PC-9 (cell line): ENCODE measurements at regions not wholly inside any gene's neighbourhood (a gene's known extent, or its start where the extent isn't known, plus 50 kb on each side); places are given as distances from the start of the nearest gene placed in this dataset.
"Not testable (repeated sequence)": the region's sequence is repeated elsewhere in the genome, so short reads cannot be mapped to it uniquely, and the experiment has no call there.

Experiments used
- BruUV-seq: library from RNA; stranded (reverse); fragments of 400-500 nt; replicated peaks from 2 replicates; lab custom pipeline; 2021; lab: Mats Ljungman, UMichigan
- CTCF ChIA-PET: fragments of 300-600 bp; sonication (Branson Sonifier 250); formaldehyde crosslinking; loops from one replicate; lab custom pipeline; 2022; ENCODE audit warnings: antibody characterized with exemption; lab: Charles Lee
- POLR2A ChIA-PET: fragments of 300-600 bp; sonication (Branson Sonifier 250); formaldehyde crosslinking; loops from one replicate; lab custom pipeline; 2022; ENCODE audit warnings: antibody characterized with exemption; ENCODE audit not compliant: unreplicated experiment; lab: Charles Lee
- DNase-seq, 2 experiments: peaks; one replicate each; pipeline versions ENCODE4 v3.0.0 to v3.0.0-alpha.2; 2015 to 2022; ENCODE audit warnings: mixed read lengths in 1 of 2
- H2AFZ ChIP-seq: fragments of 200-600 bp; sonication (generic); 2 replicates; pipeline ENCODE4 v1.8.1; 2017; ENCODE audit warnings: antibody characterized with exemption
- H3F3A ChIP-seq: fragments of 200-600 bp; sonication (generic); 2 replicates; pipeline ENCODE4 v1.8.1; 2017; ENCODE audit warnings: antibody characterized with exemption, mild to moderate bottlenecking, low read depth; ENCODE audit not compliant: insufficient read depth
- H3K27ac ChIP-seq: fragments of 200-600 bp; sonication (generic); 2 replicates; pipeline ENCODE4 v1.6.1; 2016; ENCODE audit warnings: mixed run types
- H3K27me3 ChIP-seq: fragments of 200-600 bp; sonication (generic); 2 replicates; pipeline ENCODE4 v1.6.1; 2016; ENCODE audit warnings: low read depth, mixed run types; ENCODE audit not compliant: insufficient read depth
- H3K36me3 ChIP-seq: fragments of 200-600 bp; sonication (generic); 2 replicates; pipeline ENCODE4 v1.6.1; 2016; ENCODE audit warnings: low read depth, mixed run types
- H3K4me1 ChIP-seq: fragments of 200-600 bp; sonication (generic); replicated peaks from 2 replicates; pipeline ENCODE4 v1.6.1; 2016; ENCODE audit warnings: mixed run types; ENCODE audit not compliant: insufficient read depth
- H3K4me2 ChIP-seq: fragments of 200-600 bp; sonication (generic); 2 replicates; pipeline ENCODE4 v1.6.1; 2017; ENCODE audit warnings: mixed run types
- H3K4me3 ChIP-seq: fragments of 200-600 bp; sonication (generic); 2 replicates; pipeline ENCODE4 v1.6.1; 2016; ENCODE audit warnings: mixed run types
- H3K79me2 ChIP-seq: fragments of 200-600 bp; sonication (generic); 2 replicates; pipeline ENCODE4 v1.6.1; 2017; ENCODE audit warnings: low read depth, mixed run types
- H3K9me2 ChIP-seq: fragments of 200-600 bp; sonication (generic); 2 replicates; pipeline ENCODE4 v1.8.1; 2017; ENCODE audit warnings: mild to moderate bottlenecking; ENCODE audit not compliant: insufficient read depth
- H3K9me3 ChIP-seq: fragments of 200-600 bp; sonication (generic); 2 replicates; pipeline ENCODE4 v1.8.1; 2016; ENCODE audit warnings: low read depth; ENCODE audit not compliant: insufficient read depth
- H4K20me1 ChIP-seq: fragments of 200-600 bp; sonication (generic); 2 replicates; pipeline ENCODE4 v1.8.1; 2017; ENCODE audit not compliant: insufficient read depth
- EZH2 ChIP-seq: fragments of 200-600 bp; sonication (generic); IDR thresholded peaks from 2 replicates; pipeline ENCODE4 v1.8.0; 2017; ENCODE audit warnings: antibody characterized with exemption, low read depth
- intact Hi-C: fragments of 100-400 bp; cut with micrococcal nuclease; formaldehyde crosslinking; loops from one replicate; pipeline ENCODE4 v1.10.0; 2022; ENCODE audit not compliant: unreplicated experiment
- TF ChIP-seq, protein P1 (sequence below): fragments of 200-600 bp; sonication (generic); conservative IDR thresholded peaks from 2 replicates; pipeline ENCODE4 v1.6.1; 2017; ENCODE audit warnings: mixed run types, antibody characterized with exemption, mild to moderate bottlenecking, moderate library complexity

DNA sequence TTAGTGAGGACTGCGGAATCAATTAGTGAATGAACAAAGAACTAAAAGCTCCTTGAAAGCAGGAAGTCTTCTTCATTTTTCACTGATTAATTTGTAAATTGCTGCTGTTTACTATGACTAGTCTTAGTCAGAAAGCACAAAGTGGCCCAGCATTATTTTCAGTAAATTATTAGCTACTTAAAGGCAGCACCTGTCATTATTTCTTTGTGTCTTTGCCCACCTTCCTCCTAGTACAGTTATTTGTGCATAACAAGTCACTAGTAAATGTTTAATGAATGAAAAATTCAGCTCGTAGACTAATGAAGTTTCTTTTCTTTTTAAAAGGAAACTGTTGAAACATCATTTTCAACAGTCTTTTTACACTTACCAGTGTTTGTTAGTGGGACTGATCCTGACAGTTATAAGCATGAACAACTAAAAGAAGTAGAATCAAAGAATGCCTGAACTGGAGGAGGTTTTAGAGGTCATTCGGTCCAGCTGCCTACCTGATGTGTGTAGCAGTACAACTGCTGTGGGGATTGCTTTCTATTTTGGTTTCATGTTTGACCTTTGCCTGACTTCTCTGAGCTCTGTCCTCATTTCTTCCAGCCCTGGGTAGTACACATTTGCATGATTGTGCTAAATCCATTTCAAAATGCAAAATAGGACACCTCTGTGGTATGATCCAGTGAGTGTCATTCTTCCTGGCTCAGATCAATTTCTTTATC lies 140.0 kb upstream of the PHYHIPL start:
- no peaks in the 10 kb centered on the region for H3K9me3 ChIP-seq
- H3K4me3 ChIP-seq = no peak overlapping the region
- H3K9me2 ChIP-seq = no peaks in the 10 kb centered on the region
- no TSS peak for BruUV-seq
- H3K27me3 ChIP-seq = no peaks in the 10 kb centered on the region
- H3K4me1 ChIP-seq = no peaks in the 10 kb centered on the region
- H2AFZ ChIP-seq = no peak overlapping the region
- no peak overlapping the region for H3K27ac ChIP-seq
- TF ChIP-seq, protein P1, sequence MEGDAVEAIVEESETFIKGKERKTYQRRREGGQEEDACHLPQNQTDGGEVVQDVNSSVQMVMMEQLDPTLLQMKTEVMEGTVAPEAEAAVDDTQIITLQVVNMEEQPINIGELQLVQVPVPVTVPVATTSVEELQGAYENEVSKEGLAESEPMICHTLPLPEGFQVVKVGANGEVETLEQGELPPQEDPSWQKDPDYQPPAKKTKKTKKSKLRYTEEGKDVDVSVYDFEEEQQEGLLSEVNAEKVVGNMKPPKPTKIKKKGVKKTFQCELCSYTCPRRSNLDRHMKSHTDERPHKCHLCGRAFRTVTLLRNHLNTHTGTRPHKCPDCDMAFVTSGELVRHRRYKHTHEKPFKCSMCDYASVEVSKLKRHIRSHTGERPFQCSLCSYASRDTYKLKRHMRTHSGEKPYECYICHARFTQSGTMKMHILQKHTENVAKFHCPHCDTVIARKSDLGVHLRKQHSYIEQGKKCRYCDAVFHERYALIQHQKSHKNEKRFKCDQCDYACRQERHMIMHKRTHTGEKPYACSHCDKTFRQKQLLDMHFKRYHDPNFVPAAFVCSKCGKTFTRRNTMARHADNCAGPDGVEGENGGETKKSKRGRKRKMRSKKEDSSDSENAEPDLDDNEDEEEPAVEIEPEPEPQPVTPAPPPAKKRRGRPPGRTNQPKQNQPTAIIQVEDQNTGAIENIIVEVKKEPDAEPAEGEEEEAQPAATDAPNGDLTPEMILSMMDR = no peak
- TF ChIP-seq EZH2 = no peak
- ChIA-PET POLR2A (no interaction called here), CTCF (no interaction called here)
- no peaks in the 10 kb centered on the region for H4K20me1 ChIP-seq
- no peak overlapping the region for H3K4me2 ChIP-seq
- DNase-seq = no peak
- no peaks in the 10 kb centered on the region for H3K36me3 ChIP-seq
- H3F3A ChIP-seq = no peaks in the 10 kb centered on the region
- H3K79me2 ChIP-seq = no peaks in the 10 kb centered on the region
- intact Hi-C loops = no loop called here

DNA sequence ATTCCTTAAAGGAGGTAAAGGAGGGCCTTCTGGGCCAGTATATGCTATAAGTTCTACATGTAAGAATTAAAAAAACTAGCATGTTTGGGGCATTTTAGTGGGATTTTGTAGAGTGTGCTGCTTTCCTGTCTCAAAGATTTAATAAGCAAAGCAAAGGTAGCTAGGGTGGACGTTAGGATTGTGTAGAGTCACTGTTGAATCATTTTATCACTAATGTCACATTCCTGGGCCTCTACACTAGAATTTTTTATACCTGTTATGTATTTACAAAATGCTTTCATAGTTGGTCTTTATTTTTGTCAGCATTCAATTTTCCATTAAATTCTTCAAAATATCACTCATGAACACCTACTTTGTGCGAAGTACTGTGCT lies 139.4 kb upstream of the PHYHIPL start:
- no peak overlapping the region for H3K27ac ChIP-seq
- H3F3A ChIP-seq = no peaks in the 10 kb centered on the region
- no peak for DNase-seq
- H3K4me2 ChIP-seq = no peak overlapping the region
- H3K4me1 ChIP-seq = no peaks in the 10 kb centered on the region
- intact Hi-C loops = no loop called here
- no peaks in the 10 kb centered on the region for H3K9me3 ChIP-seq
- H3K27me3 ChIP-seq = no peaks in the 10 kb centered on the region
- no peak overlapping the region for H3K4me3 ChIP-seq
- no TSS peak for BruUV-seq
- ChIA-PET POLR2A (no interaction called here), CTCF (no interaction called here)
- no peaks in the 10 kb centered on the region for H3K79me2 ChIP-seq
- H2AFZ ChIP-seq = no peak overlapping the region
- H3K9me2 ChIP-seq = no peaks in the 10 kb centered on the region
- TF ChIP-seq EZH2 = no peak
- TF ChIP-seq, protein P1 = no peak
- H3K36me3 ChIP-seq = no peaks in the 10 kb centered on the region
- H4K20me1 ChIP-seq = no peaks in the 10 kb centered on the region

DNA sequence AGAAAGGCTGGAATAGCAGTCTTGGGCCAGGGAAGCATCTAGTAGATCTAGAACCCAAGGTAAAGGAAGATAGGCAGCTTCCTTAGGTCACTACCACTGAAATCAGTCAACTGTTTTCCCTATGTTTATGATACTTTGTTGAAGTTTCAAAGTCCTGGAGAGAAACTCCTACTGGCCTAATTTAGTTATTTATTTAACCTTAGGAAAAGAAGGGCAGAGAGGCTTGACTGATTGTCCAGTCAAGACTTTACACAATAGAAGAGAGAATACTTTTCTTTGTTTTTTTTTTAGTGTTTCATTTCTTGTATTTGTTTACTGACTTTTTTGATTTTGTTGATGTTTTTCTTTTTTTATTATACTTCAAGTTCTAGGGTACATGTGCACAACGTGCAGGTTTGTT lies 138.9 kb upstream of the PHYHIPL start:
- intact Hi-C loops = no loop called here
- Histone ChIP-seq H3K9me2 (no peaks in the 10 kb centered on the region), H3K79me2 (no peaks in the 10 kb centered on the region), H3K36me3 (no peaks in the 10 kb centered on the region), H3K27ac (no peak overlapping the region), H3K4me2 (no peak overlapping the region), H3K27me3 (no peaks in the 10 kb centered on the region), H3K4me3 (no peak overlapping the region), H2AFZ (no peak overlapping the region), H4K20me1 (no peaks in the 10 kb centered on the region), H3K9me3 (no peaks in the 10 kb centered on the region), H3F3A (no peaks in the 10 kb centered on the region), H3K4me1 (no peaks in the 10 kb centered on the region)
- ChIA-PET POLR2A (no interaction called here), CTCF (no interaction called here)
- no peak for TF ChIP-seq EZH2
- TF ChIP-seq, protein P1 = no peak
- no peak for DNase-seq
- no TSS peak for BruUV-seq

DNA sequence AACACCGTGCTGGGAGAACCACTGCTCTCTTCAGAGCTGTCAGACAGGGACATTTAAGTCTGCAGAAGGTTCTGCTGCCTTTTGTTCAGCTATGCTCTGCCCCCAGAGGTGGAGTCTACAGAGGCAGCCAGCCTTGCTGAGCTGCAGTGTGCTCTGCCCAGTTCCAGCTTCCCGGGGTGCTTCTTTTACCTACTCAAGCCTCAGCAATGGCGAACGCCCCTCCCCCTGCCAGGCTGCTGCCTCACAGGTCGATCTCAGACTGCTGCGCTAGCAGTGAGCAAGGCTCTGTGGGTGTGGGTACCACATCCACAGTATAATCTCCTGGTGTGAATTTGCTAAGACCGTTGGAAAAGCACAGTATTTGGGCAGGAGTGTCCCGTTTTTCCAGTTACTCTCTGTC lies 133.1 kb upstream of the PHYHIPL start:
- H3K27me3 ChIP-seq, H3K4me1 ChIP-seq, DNase-seq, H3K9me2 ChIP-seq, H3F3A ChIP-seq, H3K9me3 ChIP-seq, H3K27ac ChIP-seq, CTCF ChIA-PET, H3K36me3 ChIP-seq, H4K20me1 ChIP-seq, H3K79me2 ChIP-seq, H2AFZ ChIP-seq, POLR2A ChIA-PET, intact Hi-C loops, BruUV-seq: not testable (repeated sequence)
- Histone ChIP-seq H3K4me3 (peak overlapping the region; percentile 15; the same call in 1 of the 2 replicates), H3K4me2 (peak overlapping the region; percentile 56)
